ENCODE measurements at regions not wholly inside any gene's neighbourhood (a gene's known extent, or its start where the extent isn't known, plus 50 kb on each side); places are given as distances from the start of the nearest gene placed in this dataset.

GRCh38 chr19:28396287-28396831, 816.6 kb downstream of the UQCRFS1 start:
- no peaks in the 10 kb centered on the region for H3K27me3 ChIP-seq (ENCODE audit: insufficient read depth, insufficient read length)
- no peak overlapping the region for H3K4me3 ChIP-seq (ENCODE audit: insufficient read length, low read depth)
- peaks cover 2% of the 10 kb centered on the region for H3K4me1 ChIP-seq (ENCODE audit: insufficient read depth, insufficient read length)
- no peak overlapping the region for H3K9ac ChIP-seq (ENCODE audit: insufficient read length, low read depth)
- H3K9me3 ChIP-seq (ENCODE audit: insufficient read depth, low read length), result no peaks in the 10 kb centered on the region
- TF ChIP-seq SUZ12 (IDR thresholded peaks at IDR 0.05; ENCODE audit: extremely low read depth, insufficient read depth, insufficient read length) (no peak), ZNF274 (IDR thresholded peaks at IDR 0.05; ENCODE audit: low read depth, low read length) (no peak), YY1 (IDR thresholded peaks at IDR 0.05; ENCODE audit: insufficient read depth, insufficient read length) (no peak)
- H3K36me3 ChIP-seq (ENCODE audit: insufficient read depth, insufficient read length, low read length), result no peaks in the 10 kb centered on the region
- no peak for DNase-seq (ENCODE audit: low read depth, low spot score)

GRCh38 chr19:28394725-28395124, 818.2 kb downstream of the UQCRFS1 start:
- Histone ChIP-seq H3K9me3 (ENCODE audit: insufficient read depth, low read length) (no peaks in the 10 kb centered on the region), H3K27me3 (ENCODE audit: insufficient read depth, insufficient read length) (no peaks in the 10 kb centered on the region), H3K4me3 (ENCODE audit: insufficient read length, low read depth) (no peak overlapping the region), H3K4me1 (ENCODE audit: insufficient read depth, insufficient read length) (peaks cover 2% of the 10 kb centered on the region), H3K9ac (ENCODE audit: insufficient read length, low read depth) (no peak overlapping the region), H3K36me3 (ENCODE audit: insufficient read depth, insufficient read length, low read length) (no peaks in the 10 kb centered on the region)
- no peak for DNase-seq (ENCODE audit: low read depth, low spot score)
- TF ChIP-seq ZNF274 (IDR thresholded peaks at IDR 0.05; ENCODE audit: low read depth, low read length) (no peak), YY1 (IDR thresholded peaks at IDR 0.05; ENCODE audit: insufficient read depth, insufficient read length) (no peak), SUZ12 (IDR thresholded peaks at IDR 0.05; ENCODE audit: extremely low read depth, insufficient read depth, insufficient read length) (no peak)

GRCh38 chr19:28393574-28394336, 819.2 kb downstream of the UQCRFS1 start:
- no peak overlapping the region for H3K9ac ChIP-seq (ENCODE audit: insufficient read length, low read depth)
- H3K36me3 ChIP-seq (ENCODE audit: insufficient read depth, insufficient read length, low read length), result no peaks in the 10 kb centered on the region
- TF ChIP-seq SUZ12 (IDR thresholded peaks at IDR 0.05; ENCODE audit: extremely low read depth, insufficient read depth, insufficient read length) (no peak), ZNF274 (IDR thresholded peaks at IDR 0.05; ENCODE audit: low read depth, low read length) (no peak), YY1 (IDR thresholded peaks at IDR 0.05; ENCODE audit: insufficient read depth, insufficient read length) (no peak)

GRCh38 chr19:28388988-28389387, 824.0 kb downstream of the UQCRFS1 start:
- H3K4me1 ChIP-seq (ENCODE audit: insufficient read depth, insufficient read length), result peaks cover 2% of the 10 kb centered on the region
- no peak overlapping the region for H3K4me3 ChIP-seq (ENCODE audit: insufficient read length, low read depth)
- no peaks in the 10 kb centered on the region for H3K9me3 ChIP-seq (ENCODE audit: insufficient read depth, low read length)
- H3K27me3 ChIP-seq (ENCODE audit: insufficient read depth, insufficient read length), result no peaks in the 10 kb centered on the region
- H3K9ac ChIP-seq (ENCODE audit: insufficient read length, low read depth), result no peak overlapping the region
- no peak for DNase-seq (ENCODE audit: low read depth, low spot score)
- H3K36me3 ChIP-seq (ENCODE audit: insufficient read depth, insufficient read length, low read length), result no peaks in the 10 kb centered on the region
- TF ChIP-seq YY1 (IDR thresholded peaks at IDR 0.05; ENCODE audit: insufficient read depth, insufficient read length), result no peak

More at GRCh38 chr19:28393574-28394336, 819.2 kb downstream of the UQCRFS1 start:
- Histone ChIP-seq H3K4me3 (ENCODE audit: insufficient read length, low read depth) (no peak overlapping the region), H3K4me1 (ENCODE audit: insufficient read depth, insufficient read length) (peaks cover 2% of the 10 kb centered on the region), H3K9me3 (ENCODE audit: insufficient read depth, low read length) (no peaks in the 10 kb centered on the region), H3K27me3 (ENCODE audit: insufficient read depth, insufficient read length) (no peaks in the 10 kb centered on the region)
- DNase-seq (ENCODE audit: low read depth, low spot score), result peak; percentile 27

- H3K36me3 ChIP-seq (ENCODE audit: insufficient read depth, insufficient read length, low read length), result no peaks in the 10 kb centered on the region
- DNase-seq (ENCODE audit: low read depth, low spot score), result no peak
- H3K4me3 ChIP-seq (ENCODE audit: insufficient read length, low read depth), result no peak overlapping the region
- TF ChIP-seq YY1 (IDR thresholded peaks at IDR 0.05; ENCODE audit: insufficient read depth, insufficient read length) (no peak), SUZ12 (IDR thresholded peaks at IDR 0.05; ENCODE audit: extremely low read depth, insufficient read depth, insufficient read length) (no peak), ZNF274 (IDR thresholded peaks at IDR 0.05; ENCODE audit: low read depth, low read length) (no peak)
- no peaks in the 10 kb centered on the region for H3K4me1 ChIP-seq (ENCODE audit: insufficient read depth, insufficient read length)
- no peaks in the 10 kb centered on the region for H3K9me3 ChIP-seq (ENCODE audit: insufficient read depth, low read length)
- H3K9ac ChIP-seq (ENCODE audit: insufficient read length, low read depth), result no peak overlapping the region
- no peaks in the 10 kb centered on the region for H3K27me3 ChIP-seq (ENCODE audit: insufficient read depth, insufficient read length)
These were observed 825.4 kb downstream of the UQCRFS1 start for GRCh38 chr19:28387507-28387906.

GRCh38 chr19:28386470-28386869, 826.5 kb downstream of the UQCRFS1 start:
- TF ChIP-seq ZNF274 (IDR thresholded peaks at IDR 0.05; ENCODE audit: low read depth, low read length), result no peak
- TF ChIP-seq SUZ12 (IDR thresholded peaks at IDR 0.05; ENCODE audit: extremely low read depth, insufficient read depth, insufficient read length), result no peak
- no peak for TF ChIP-seq YY1 (IDR thresholded peaks at IDR 0.05; ENCODE audit: insufficient read depth, insufficient read length)
- Histone ChIP-seq H3K9me3 (ENCODE audit: insufficient read depth, low read length) (no peaks in the 10 kb centered on the region), H3K4me3 (ENCODE audit: insufficient read length, low read depth) (no peak overlapping the region), H3K4me1 (ENCODE audit: insufficient read depth, insufficient read length) (no peaks in the 10 kb centered on the region), H3K27me3 (ENCODE audit: insufficient read depth, insufficient read length) (no peaks in the 10 kb centered on the region), H3K36me3 (ENCODE audit: insufficient read depth, insufficient read length, low read length) (no peaks in the 10 kb centered on the region), H3K9ac (ENCODE audit: insufficient read length, low read depth) (no peak overlapping the region)
- DNase-seq (ENCODE audit: low read depth, low spot score), result no peak

- no peak overlapping the region for H3K9ac ChIP-seq (ENCODE audit: insufficient read length, low read depth)
- TF ChIP-seq SUZ12 (IDR thresholded peaks at IDR 0.05; ENCODE audit: extremely low read depth, insufficient read depth, insufficient read length) (no peak), YY1 (IDR thresholded peaks at IDR 0.05; ENCODE audit: insufficient read depth, insufficient read length) (no peak)
- no peaks in the 10 kb centered on the region for H3K9me3 ChIP-seq (ENCODE audit: insufficient read depth, low read length)
- no peaks in the 10 kb centered on the region for H3K4me1 ChIP-seq (ENCODE audit: insufficient read depth, insufficient read length)
- no peak for DNase-seq (ENCODE audit: low read depth, low spot score)
- no peaks in the 10 kb centered on the region for H3K27me3 ChIP-seq (ENCODE audit: insufficient read depth, insufficient read length)
- H3K36me3 ChIP-seq (ENCODE audit: insufficient read depth, insufficient read length, low read length), result no peaks in the 10 kb centered on the region
- no peak overlapping the region for H3K4me3 ChIP-seq (ENCODE audit: insufficient read length, low read depth)
These were observed 826.9 kb downstream of the UQCRFS1 start for GRCh38 chr19:28386066-28386465.

Data from NT2/D1 (cell line).